ENCODE measurements at regions not wholly inside any gene's neighbourhood (a gene's known extent, or its start where the extent isn't known, plus 50 kb on each side); places are given as distances from the start of the nearest gene placed in this dataset.

- DNase-seq (ENCODE audit: extremely low read depth in 1 of 4, low spot score in 3 of 4) (no peak), FAIRE-seq (no peak), ATAC-seq (no peak)
- POLR2A ChIA-PET: no interaction called here
- BruUV-seq (replicated peaks): no TSS peak
- Histone ChIP-seq H3K4me3 (no peak overlapping the region), H3K9me1 (ENCODE audit: control insufficient read depth, insufficient read depth, low read length) (no peaks in the 10 kb centered on the region), H2AFZ (ENCODE audit: low read depth, low read length) (no peak overlapping the region), H4K20me1 (replicated peaks; ENCODE audit: control insufficient read depth, insufficient read depth, low read length) (no peaks in the 10 kb centered on the region), H3K27me3 (ENCODE audit: control insufficient read depth in 2 of 2, insufficient read depth in 2 of 2, low read length in 2 of 2) (no peaks in the 10 kb centered on the region), H3K9ac (ENCODE audit: insufficient read depth in 1 of 2, low read depth in 2 of 2, low read length in 2 of 2) (no peak overlapping the region), H3K79me2 (ENCODE audit: control insufficient read depth, insufficient read depth, low read length) (no peaks in the 10 kb centered on the region), H3K27ac (ENCODE audit: extremely low read depth, low read depth, low read length) (no peak overlapping the region), H3K36me3 (ENCODE audit: control insufficient read depth, insufficient read depth, low read length) (no peaks in the 10 kb centered on the region), H3K4me1 (replicated peaks in 1 of 2; ENCODE audit: control insufficient read depth in 2 of 2, insufficient read depth in 2 of 2, low read length in 2 of 2) (no peaks in the 10 kb centered on the region), H3K9me3 (replicated peaks; ENCODE audit: control insufficient read depth, insufficient read depth, low read depth, low read length) (no peaks in the 10 kb centered on the region; the same call in 1 of the 2 replicates), H3K4me2 (ENCODE audit: insufficient read depth, low read length) (no peak overlapping the region)
- in situ Hi-C loops (cut with MboI) (no loop called here), intact Hi-C loops (cut with micrococcal nuclease) (no loop called here)
- CTCF ChIA-PET (ENCODE audit: low intra/inter-chr PET ratio): no interaction called here
- TF ChIP-seq ILF3 (IDR thresholded peaks at IDR 0.05; ENCODE audit: borderline replicate concordance): no peak
Measured at GRCh38 chr3:22161315-22161714, 410.3 kb upstream of the ZNF385D start.

- H3K36me3 ChIP-seq (ENCODE audit: control insufficient read depth, insufficient read depth, low read length): no peaks in the 10 kb centered on the region
- no peaks in the 10 kb centered on the region for H4K20me1 ChIP-seq (replicated peaks; ENCODE audit: control insufficient read depth, insufficient read depth, low read length)
- H2AFZ ChIP-seq (ENCODE audit: low read depth, low read length): no peak overlapping the region
- ATAC-seq: no peak
- no peaks in the 10 kb centered on the region for H3K4me1 ChIP-seq (replicated peaks in 1 of 2; ENCODE audit: control insufficient read depth in 2 of 2, insufficient read depth in 2 of 2, low read length in 2 of 2)
- no peaks in the 10 kb centered on the region for H3K9me1 ChIP-seq (ENCODE audit: control insufficient read depth, insufficient read depth, low read length)
- ChIA-PET CTCF (ENCODE audit: low intra/inter-chr PET ratio) (no interaction called here), POLR2A (no interaction called here)
- WGBS (ENCODE audit: insufficient coverage, low coverage, missing lambda C conversion rate): 0% methylated on average over 1 of the region's 1 CpG
- H3K4me2 ChIP-seq (ENCODE audit: insufficient read depth, low read length): no peak overlapping the region
- no TSS peak for BruUV-seq (replicated peaks)
- no peak for FAIRE-seq
- DNase-seq (ENCODE audit: extremely low read depth in 1 of 4, low spot score in 3 of 4): no peak
- no peaks in the 10 kb centered on the region for H3K79me2 ChIP-seq (ENCODE audit: control insufficient read depth, insufficient read depth, low read length)
- H3K27me3 ChIP-seq (ENCODE audit: control insufficient read depth in 2 of 2, insufficient read depth in 2 of 2, low read length in 2 of 2): no peaks in the 10 kb centered on the region
- H3K9ac ChIP-seq (ENCODE audit: insufficient read depth in 1 of 2, low read depth in 2 of 2, low read length in 2 of 2): no peak overlapping the region
- no peak overlapping the region for H3K4me3 ChIP-seq
- H3K27ac ChIP-seq (ENCODE audit: extremely low read depth, low read depth, low read length): no peak overlapping the region
- intact Hi-C loops (cut with micrococcal nuclease): no loop called here
- no peaks in the 10 kb centered on the region for H3K9me3 ChIP-seq (replicated peaks; ENCODE audit: control insufficient read depth, insufficient read depth, low read depth, low read length)
- in situ Hi-C loops (cut with MboI): no loop called here
- TF ChIP-seq TSC22D4 (tag; IDR thresholded peaks at IDR 0.05) (no peak), RNF2 (IDR thresholded peaks at IDR 0.05) (no peak), ZNF280B (CRISPR knock-in tag; IDR thresholded peaks at IDR 0.05) (no peak), CTCFL (IDR thresholded peaks at IDR 0.05; ENCODE audit: borderline replicate concordance, insufficient read depth, low read depth, low read length, poor library complexity, severe bottlenecking) (no peak), ZNF512 (tag; IDR thresholded peaks at IDR 0.05) (no peak)
Measured at GRCh38 chr3:22170370-22170769, 419.4 kb upstream of the ZNF385D start.
